ENCODE measurements at regions not wholly inside any gene's neighbourhood (a gene's known extent, or its start where the extent isn't known, plus 50 kb on each side); places are given as distances from the start of the nearest gene placed in this dataset.
"Not testable (repeated sequence)": the region's sequence is repeated elsewhere in the genome, so short reads cannot be mapped to it uniquely, and the experiment has no call there.

DNA sequence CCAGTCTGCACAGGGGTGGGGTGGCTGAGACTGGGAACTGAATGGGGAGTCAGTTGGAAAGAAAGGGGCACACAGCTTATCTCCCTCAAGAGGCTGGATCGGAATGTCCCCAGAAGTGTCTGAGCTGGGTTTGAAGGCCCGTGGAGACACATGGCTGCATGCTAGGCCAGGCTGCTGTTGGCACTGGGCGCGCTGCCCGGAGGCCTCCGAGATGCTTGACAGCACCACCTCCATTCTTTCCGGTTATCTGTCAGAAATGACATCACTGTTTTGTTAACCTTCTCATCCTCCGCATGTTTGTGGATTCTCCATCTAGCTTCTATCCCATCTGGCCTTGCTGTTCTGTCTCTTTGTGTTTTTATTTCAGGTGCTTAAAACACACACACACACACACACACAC lies 85.5 kb downstream of the APIP start:
- DNase-seq (ENCODE audit: low read depth), result no peak

DNA sequence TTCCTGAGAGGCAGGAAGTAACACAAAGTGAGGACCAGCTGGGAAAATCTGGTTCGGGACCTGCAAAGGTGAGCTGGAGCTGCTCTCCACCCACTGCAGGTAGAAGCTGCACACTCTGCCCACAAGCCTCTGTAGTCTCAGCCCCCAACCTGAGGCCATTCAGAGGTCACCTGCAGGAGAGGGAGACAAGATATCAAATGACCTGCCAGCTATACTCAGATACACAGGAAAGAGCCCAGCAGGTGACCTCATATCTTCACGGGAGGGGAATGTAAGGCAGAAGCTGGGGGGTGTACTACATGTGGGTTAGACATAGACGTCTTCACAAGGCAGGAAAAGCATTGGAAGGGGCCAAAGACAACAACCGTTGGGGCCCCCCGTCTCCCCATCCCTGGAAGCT lies 86.1 kb downstream of the APIP start:
- DNase-seq (ENCODE audit: low read depth), result no peak

DNA sequence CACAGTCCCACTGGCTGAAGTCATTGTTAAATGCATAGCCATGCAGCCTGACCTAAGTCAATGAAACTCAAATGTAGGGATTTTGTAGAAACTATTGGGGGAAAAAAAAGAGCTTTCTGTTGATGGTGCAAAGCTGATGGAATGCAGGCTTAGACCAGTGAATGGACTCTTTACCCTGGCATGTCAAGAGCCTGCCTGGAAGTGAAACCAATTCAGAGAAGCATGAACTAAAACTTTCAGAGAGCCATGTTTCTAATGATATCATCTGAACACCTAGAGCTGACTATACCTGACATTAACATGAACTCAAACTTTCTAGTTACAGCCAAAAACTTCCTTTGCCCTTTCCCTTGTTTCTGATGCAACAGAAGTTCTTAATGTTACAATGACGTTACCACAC lies 89.0 kb downstream of the APIP start:
- DNase-seq (ENCODE audit: low read depth), result no peak

DNA sequence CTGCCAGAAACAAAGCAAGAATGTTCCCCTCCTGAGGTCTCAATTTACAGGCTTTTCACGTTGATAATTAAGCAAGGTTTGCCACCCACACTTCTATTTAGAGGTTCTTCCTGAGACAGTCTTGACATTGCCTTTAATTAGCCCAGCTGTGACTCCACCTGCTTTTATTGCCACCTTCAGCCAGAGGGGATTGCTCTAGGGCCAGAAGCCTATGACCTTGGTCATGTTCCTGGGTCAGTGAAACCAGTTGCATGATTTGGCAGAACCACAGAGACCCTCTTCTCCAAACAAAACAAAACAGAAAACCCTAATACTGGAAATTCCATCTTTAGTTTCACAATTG lies 89.8 kb downstream of the APIP start:
- DNase-seq (ENCODE audit: low read depth), result no peak

DNA sequence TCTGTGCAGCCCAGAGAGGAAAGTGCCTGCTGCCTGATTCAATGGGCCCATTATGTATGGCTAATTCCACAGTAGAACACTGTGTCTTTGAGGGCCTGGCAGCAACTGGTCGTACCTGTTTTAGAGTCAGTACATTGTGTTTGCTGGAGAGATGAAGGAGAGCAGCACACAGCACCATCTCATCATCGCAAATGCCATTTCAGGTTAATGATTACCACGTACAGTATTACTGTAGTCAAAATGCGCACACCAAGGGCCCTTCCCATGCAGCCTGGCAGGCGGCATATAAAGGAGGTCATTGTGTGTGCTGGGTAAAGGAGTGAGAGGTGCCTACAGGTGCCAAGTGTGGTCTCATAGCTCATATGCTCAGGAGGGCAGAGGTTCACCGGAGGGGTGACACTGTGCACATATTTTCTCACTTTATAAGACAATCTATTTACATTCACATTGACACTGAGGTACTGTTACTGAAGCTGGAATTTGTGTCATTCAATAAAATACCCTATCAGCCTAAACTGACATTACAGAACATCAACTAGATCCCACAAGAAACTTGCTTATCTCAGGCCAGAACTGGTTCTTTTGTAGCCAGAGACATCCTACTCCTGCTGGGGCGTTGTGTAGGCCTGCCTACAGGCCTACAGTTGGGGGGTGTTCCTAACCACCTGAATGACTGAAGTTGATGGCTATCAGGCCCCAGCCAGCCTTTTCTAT lies 90.4 kb downstream of the APIP start:
- no peak for DNase-seq (ENCODE audit: low read depth)

DNA sequence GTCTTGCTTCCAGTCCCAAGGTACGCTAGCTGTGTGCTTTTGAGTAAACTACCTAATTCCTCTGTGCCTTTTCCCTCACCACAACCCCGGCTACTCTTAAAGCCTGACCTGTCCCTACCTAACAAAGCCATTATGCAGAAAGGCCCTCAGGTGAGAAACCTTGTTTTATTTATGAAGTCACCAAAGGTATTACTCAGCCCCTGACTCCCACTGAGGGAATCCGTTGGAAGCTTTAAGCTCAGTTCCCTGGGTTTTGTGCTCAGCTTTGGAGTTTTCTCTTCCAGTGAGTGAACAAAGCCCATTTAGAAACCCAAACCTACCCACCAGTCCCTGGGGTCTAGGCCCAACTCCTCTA lies 90.9 kb downstream of the APIP start:
- no peak for DNase-seq (ENCODE audit: low read depth)

DNA sequence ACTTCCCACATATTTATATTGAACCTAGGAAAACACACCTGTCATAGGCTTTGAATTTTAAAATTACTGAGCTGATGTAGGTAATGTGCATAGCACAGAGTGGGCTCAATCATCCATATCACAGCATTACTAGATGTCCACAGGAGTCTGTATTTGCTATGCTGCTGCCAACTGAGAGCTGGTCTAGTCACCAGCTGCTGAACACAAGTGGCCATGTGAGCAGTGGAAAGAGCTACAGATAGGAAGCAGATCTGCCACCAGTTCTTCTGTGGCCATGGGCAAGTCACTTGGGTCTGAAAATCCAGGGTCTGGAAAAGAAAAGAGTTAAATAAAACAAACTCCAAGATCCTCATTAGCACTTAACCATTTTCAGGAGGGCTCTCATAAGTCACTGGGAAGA lies 91.8 kb downstream of the APIP start:
- no peak for DNase-seq (ENCODE audit: low read depth)

DNA sequence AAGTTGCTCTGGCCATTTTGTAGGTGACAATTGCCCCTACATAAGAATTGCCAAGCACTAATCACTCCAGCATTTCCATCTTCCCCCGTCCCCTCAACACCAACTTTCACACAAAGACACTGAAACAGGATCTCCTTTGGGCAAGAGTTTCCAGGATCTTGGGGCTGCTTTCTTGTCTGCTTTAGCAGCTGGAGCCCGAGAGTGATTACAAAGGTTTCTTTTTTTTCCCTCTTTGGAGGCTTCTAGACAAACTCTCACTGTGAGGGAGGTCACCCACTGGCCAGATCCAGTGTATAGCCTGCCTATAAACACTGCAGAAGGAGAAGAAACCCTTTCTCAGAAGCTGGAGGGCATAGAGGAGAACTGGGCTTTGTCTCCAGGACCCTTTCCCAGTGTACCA lies 92.5 kb downstream of the APIP start:
- DNase-seq (ENCODE audit: low read depth), result no peak

DNA sequence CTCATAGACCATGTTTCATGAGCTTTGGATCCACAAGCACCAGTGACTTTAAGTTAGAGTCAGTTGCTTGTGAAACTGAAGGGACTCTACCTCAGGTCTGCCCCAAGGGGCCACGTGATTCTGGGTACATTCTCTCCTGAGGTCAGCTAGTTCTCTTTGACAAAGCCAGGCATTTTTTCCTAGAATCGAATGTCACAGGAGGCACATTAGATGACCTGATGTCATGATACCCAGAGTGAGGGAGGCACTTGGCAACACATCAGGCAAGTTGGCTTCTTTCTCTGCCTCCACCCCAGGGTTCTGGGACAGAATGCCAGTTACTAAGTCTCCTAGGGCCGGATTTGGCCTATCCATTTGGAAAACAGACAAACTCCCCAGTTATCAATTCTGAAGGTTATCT lies 93.0 kb downstream of the APIP start:
- no peak for DNase-seq (ENCODE audit: low read depth)

DNA sequence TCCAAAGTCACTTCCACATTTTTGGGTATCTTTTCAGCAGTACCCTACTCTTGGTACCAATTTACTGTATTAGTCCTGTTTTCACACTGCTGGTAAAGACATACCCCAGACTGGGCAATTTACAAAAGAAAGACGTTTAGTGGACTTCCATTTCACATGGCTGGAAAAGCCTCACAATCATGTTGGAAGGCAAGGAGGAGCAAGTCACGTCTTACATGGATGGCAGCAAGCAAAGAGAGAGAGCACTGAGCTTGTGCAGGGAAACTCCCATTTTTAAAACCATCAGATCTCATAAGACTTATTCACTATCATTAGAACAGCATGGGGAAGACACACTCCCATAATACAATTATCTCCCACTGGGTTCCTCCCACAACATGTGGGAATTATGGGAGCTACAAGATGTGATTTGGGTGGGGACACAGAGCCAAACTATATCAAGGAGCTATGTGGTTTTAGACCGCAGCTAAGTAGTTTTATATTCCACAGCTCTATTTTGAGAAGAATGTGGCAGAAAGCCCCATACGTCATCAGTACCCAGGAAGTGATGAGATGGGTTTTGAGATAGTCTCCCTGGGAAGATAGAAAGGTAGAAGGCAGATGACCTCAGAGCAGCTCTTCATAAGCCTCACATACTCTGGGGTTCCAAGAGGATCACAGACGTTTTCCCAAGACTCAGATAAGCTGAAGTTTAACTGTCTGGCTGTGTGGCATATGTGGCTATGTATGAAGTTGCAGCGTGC lies 96.3 kb downstream of the APIP start:
- DNase-seq (ENCODE audit: low read depth), result peak; percentile 1

DNA sequence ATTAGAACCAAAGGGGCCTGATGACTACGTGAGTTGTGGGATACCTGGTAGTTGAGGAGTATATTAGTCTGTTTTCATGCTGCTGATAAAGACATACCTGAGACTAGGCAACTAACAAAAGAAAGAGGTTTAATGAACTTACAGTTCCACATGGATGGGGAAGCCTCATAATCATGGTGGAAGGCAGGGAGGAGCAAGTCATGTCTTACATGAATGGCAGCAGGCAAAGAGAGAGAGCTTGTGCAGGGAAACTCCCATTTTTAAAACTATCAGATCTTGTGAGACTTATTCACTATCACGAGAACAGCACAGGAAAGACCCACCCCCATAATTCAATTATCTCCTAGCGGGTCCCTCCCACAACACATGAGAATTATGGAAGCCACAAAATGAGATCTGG lies 98.4 kb downstream of the APIP start:
- DNase-seq (ENCODE audit: low read depth), result not testable (repeated sequence)

DNA sequence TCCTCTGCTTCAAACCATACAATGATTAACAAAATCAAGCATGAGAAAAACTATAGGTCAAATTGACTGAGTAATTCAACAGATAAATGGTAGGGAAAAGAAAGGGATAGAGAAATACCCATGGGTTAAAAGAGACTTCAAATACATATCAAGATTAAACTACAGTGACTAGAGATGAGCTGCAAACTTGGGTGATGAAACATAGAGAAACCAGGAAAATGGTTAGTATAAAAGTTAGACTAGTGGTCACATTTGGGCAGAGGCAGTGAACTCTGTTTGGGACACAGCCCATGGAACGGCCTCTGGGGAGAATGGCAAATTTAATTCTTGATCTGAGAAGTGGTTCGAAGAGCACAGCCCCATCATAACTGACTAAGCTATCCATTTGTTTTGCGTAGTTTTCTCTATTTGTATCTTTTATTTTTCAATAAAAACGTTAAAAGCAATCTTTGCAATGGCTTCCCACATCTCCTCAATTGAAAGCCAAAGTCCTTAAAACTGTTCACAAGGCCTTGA lies 99.4 kb downstream of the APIP start:
- no peak for DNase-seq (ENCODE audit: low read depth)

DNA sequence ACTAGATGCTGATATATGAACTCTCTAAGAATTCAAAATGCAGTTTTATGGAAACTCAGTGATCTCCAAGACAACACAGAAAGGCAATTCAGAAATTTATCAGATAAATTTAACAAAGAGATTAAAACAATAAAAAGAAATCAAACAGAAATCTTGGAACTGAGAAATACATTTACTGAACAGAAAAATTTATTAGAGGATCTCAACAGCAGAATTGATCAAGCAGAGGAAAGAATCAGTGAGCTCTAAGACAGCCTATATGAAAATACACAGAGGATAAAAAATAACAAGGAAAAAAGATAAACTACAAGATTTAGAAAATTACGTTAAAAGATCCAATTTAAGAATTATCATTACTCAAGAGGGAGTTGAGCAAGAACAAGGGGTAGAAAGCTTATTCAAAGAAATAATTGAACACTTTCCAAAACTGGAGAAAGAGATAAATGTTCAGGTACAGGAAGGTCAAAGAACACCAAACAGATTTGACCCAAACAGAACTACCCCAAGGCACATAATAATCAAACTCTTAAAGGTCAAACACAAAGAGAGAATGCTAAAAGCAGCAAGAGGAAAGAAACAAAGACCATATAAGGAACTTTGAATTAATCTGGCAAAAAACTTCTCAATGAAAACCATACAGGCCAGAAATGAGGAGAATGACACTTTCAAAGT lies 103.1 kb downstream of the APIP start:
- no peak for DNase-seq (ENCODE audit: low read depth)

DNA sequence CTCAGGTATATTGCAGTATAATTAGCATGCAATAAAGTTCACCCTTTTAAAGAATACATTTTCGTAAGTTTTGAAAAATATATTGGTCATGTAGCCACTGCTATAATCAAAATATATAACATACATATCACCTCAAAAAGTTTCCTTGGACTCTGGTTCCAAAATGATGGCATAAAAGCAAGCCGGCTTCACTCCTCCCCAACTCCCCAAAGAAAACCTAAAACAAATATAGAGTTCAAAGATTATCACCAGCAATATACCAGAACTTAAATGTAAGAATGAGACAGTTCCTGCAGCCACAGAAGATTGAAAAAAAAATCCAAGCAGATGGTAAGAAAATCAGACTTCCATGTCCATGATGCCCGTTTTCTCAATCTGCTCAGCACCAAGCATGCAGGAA lies 104.3 kb downstream of the APIP start:
- no peak for DNase-seq (ENCODE audit: low read depth)

DNA sequence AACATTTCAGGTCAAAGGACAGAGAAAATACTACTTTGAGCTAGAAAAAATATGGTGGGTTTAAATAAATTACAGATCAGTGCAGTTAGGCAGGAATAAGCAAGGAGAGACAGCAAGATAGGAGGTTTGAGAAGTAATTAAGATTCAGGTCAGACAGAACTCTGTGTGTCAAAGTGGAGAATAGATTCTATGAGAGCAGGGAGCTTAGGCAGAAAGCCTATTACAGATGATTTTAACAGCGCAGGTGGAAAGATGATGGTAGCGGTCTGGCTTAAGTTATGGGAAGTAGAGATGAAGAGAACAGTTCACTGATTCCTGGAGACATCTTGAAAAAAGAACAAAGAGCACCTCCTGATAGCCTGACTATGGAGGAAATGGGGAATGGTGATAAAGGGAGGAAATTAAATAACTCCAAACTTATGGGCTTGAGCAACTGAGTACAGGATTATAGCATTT lies 106.0 kb downstream of the APIP start:
- no peak for DNase-seq (ENCODE audit: low read depth)

DNA sequence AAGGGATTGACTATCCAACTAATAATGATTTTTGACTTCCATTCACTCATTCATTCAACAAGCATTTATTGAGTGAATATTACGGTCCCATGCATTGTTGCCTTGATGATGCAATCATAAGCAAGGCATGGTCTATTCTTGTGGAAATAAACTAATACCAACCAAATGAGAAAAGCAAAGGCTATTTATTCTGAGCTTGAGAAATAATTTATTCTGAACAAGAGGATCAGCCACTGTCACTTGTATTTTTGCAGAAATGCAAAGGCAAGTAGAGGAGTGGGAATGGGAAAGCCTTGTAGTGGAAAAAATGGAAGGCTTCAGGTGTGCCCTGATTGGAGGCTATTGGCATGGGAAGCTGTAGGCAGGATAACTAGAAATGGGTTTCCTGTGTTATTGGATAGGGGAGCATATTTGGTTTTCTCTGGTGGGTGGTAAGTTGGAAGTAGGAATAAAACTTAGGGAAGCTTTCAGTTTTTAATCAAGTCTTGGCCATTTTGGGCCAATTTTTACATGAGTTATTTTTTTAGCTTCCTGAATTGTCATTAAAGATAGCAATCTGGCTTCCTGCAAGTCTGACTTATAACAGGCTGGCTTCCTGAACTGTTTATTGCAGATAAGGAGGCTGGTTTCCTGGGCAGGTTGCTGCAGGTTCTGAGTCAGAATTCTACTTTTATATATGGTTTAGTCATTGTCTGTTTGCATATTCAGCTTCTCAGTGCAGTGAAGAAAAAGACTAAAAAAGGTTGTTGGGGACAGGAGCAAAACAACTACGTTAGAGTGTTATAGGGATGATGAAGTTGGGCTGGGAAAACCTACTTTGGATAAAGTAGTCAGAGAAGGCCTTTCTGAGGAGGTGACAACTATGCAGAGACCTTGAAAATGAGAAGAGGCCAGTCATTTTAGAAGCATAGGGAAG lies 106.7 kb downstream of the APIP start:
- no peak for DNase-seq (ENCODE audit: low read depth)

DNA sequence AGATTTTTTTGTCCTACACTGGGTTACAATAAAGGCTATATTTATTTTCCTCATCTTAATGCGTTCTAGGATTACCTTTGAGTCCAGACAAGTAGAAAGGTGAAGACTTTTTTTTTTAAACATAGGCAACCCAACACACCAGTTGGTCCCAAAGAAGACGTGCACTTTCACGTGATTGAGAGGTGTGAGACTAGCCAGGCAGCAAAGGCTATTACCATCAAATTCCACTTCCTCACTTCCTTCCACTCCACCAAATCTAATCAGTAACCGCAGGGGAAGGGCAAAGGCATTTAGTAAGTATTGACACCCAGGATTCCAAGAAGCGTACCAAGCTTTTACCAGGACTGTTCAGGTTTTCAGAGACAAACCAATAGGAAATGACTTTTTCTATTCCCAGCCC lies 109.3 kb downstream of the APIP start:
- no peak for DNase-seq (ENCODE audit: low read depth)

DNA sequence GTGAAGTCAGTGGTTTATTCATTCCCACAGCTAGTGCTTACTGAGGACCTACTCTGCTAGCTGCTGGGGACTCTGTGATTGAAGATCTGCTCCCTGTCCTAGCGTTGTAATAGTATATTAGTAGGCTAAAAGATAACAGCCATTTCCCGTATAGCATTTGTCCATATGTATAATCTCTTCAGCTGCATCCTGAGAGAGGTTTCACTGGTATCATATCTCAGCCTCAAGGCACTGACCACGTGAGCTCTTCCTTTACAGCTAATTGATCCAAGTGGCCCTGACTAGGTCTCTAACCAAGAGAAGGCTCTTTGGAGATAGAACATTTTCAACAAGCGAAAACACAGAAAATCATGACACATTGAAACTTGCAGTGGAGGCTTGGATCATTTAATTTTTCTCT lies 110.2 kb downstream of the APIP start:
- no peak for DNase-seq (ENCODE audit: low read depth)

DNA sequence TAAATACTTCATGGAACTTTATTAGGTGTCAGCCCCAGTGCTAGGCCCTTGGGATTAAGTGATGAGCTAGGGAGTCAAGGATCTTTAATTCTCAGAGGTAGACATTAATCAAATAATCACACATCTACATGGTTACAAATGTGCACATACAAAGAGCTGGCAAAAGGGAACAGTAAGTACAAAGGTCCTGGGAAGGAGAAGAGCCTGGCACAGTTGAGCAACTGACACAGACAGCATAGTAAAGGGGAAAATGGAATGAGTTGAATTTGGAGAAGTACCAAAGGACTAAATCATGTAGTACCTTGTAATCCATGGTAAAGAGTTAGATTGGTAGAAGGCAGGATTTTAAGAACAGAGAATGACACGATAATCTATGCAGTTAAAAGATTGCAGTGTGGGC lies 116.3 kb downstream of the APIP start:
- no peak for DNase-seq (ENCODE audit: low read depth)

DNA sequence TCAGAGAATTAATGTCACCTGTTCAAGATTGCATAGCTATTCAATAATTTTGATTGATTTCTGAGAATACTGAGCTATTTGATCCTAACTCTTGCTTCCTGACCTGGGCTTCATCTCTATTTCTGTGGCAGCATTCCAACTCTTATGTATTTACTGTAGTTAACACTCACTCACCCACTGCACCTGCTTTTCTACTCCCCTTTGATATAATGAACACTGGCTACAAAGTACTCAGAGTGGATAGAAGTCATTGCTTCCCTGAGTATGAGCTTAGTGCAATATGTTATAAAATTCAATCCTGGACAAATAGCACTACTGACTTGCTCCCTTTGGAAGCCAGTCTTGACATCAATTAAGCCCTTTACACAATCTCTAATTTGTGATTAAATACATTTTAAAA lies 117.2 kb downstream of the APIP start:
- DNase-seq (ENCODE audit: low read depth), result no peak

DNA sequence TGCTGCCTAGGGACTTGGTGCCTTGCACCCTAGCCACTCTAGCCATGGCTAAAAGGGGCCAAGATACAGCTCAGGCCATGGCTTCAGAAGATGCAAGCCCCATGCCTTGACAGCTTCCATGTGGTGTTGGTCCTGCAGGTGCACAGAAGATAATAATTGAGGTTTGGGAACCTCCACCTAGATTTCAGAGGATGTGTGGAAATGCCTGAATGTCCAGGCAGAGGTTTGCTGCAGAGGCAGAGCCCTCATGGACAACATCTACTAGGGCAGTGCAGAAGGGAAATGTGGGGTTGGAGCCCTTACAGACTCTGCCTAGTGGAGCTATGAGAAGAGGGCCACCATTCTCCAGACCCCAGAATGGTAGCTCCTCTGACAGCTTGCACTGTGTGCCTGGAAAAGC lies 118.7 kb downstream of the APIP start:
- DNase-seq (ENCODE audit: low read depth), result not testable (repeated sequence)

DNA sequence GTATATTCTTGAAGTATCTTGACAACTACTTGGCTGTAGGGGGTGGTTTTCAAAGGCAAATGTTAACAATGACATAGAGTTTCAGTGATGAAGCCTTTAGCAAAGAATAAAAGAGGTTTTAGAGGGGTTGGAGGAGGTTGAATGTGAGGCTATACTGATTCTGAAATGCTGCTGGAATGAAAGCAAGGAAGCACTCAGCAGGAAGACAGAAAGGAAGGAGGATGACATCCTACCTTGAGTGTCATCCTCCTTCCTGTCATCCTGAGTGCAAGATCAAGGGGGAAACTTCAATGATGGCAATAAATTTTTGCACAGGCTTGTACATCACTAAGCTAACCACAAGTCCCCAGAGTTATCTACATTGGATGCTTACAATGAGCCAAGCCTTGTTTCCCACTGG lies 120.5 kb downstream of the APIP start:
- DNase-seq (ENCODE audit: low read depth), result no peak

Measured in stromal cell of bone marrow (primary cell).